ENCODE measurements at regions not wholly inside any gene's neighbourhood (a gene's known extent, or its start where the extent isn't known, plus 50 kb on each side); places are given as distances from the start of the nearest gene placed in this dataset.

DNA sequence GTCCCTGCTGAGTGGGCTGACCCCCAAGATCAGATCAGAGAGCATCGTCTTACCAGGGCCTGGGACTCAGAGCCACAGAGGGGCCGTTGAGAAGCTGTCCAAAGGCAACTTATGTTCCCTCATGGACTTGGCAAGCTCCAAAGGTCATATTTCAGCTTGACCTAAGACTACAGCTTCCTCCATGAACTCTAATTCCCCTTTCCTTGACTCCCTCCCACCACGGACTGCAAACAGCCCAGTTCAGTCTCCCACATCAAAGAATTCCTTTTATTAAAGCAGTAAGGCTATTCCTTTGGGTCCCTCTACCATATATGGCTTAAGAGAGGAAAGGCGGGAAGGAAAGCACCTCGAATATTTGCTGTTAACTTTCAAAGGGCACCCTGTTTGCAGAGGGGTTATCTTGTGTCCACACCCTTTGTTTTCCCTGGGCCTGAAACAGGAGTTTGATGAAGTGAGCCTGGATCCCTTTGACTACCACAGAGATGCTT is 146.1 kb upstream of the THBS1 start (continued):
- TF ChIP-seq, protein P1, sequence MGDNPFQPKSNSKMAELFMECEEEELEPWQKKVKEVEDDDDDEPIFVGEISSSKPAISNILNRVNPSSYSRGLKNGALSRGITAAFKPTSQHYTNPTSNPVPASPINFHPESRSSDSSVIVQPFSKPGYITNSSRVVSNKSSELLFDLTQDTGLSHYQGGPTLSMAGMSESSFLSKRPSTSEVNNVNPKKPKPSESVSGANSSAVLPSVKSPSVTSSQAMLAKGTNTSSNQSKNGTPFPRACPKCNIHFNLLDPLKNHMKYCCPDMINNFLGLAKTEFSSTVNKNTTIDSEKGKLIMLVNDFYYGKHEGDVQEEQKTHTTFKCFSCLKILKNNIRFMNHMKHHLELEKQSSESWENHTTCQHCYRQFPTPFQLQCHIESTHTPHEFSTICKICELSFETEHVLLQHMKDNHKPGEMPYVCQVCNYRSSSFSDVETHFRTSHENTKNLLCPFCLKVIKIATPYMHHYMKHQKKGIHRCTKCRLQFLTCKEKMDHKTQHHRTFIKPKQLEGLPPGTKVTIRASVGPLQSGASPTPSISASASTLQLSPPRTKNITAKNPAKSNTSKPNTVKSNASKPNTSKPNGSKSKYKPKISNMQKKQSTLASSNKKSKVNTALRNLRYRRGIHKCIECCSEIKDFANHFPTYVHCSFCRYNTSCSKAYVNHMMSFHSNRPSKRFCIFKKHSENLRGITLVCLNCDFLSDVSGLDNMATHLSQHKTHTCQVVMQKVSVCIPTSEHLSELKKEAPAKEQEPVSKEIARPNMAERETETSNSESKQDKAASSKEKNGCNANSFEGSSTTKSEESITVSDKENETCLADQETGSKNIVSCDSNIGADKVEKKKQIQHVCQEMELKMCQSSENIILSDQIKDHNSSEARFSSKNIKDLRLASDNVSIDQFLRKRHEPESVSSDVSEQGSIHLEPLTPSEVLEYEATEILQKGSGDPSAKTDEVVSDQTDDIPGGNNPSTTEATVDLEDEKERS (CRISPR knock-in tag; IDR thresholded peaks at IDR 0.05) = 0 out of 2 replicates have a peak, but pooled peaks have one; percentile 54
- TF ChIP-seq ZNF644 (CRISPR knock-in tag; IDR thresholded peaks at IDR 0.05; ENCODE audit: low read depth) (peak; percentile 71), ZFYVE20 (CRISPR knock-in tag; IDR thresholded peaks at IDR 0.05; ENCODE audit: borderline replicate concordance, low read depth) (no peak), TEAD3 (CRISPR knock-in tag; optimal IDR thresholded peaks at IDR 0.05; ENCODE audit: borderline replicate concordance) (peak; percentile 60), SALL1 (CRISPR knock-in tag; IDR thresholded peaks at IDR 0.05) (peak; percentile 39; the same call in 1 of the 2 replicates), HNF4A (CRISPR knock-in tag; IDR thresholded peaks at IDR 0.05) (peak; percentile 76), HDAC1 (CRISPR knock-in tag; IDR thresholded peaks at IDR 0.05) (peak; percentile 64), FOXA3 (CRISPR knock-in tag; IDR thresholded peaks at IDR 0.05) (peak; percentile 94), ETV5 (CRISPR knock-in tag; IDR thresholded peaks at IDR 0.05; ENCODE audit: borderline replicate concordance) (peak; percentile 59; the same call in 1 of the 2 replicates), KLF12 (CRISPR knock-in tag; IDR thresholded peaks at IDR 0.05; ENCODE audit: borderline replicate concordance) (peak; percentile 28; the same call in 1 of the 2 replicates)
- TF ChIP-seq, protein P2, sequence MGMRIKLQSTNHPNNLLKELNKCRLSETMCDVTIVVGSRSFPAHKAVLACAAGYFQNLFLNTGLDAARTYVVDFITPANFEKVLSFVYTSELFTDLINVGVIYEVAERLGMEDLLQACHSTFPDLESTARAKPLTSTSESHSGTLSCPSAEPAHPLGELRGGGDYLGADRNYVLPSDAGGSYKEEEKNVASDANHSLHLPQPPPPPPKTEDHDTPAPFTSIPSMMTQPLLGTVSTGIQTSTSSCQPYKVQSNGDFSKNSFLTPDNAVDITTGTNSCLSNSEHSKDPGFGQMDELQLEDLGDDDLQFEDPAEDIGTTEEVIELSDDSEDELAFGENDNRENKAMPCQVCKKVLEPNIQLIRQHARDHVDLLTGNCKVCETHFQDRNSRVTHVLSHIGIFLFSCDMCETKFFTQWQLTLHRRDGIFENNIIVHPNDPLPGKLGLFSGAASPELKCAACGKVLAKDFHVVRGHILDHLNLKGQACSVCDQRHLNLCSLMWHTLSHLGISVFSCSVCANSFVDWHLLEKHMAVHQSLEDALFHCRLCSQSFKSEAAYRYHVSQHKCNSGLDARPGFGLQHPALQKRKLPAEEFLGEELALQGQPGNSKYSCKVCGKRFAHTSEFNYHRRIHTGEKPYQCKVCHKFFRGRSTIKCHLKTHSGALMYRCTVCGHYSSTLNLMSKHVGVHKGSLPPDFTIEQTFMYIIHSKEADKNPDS (CRISPR knock-in tag; IDR thresholded peaks at IDR 0.05) = no peak
- TF ChIP-seq, protein P3, sequence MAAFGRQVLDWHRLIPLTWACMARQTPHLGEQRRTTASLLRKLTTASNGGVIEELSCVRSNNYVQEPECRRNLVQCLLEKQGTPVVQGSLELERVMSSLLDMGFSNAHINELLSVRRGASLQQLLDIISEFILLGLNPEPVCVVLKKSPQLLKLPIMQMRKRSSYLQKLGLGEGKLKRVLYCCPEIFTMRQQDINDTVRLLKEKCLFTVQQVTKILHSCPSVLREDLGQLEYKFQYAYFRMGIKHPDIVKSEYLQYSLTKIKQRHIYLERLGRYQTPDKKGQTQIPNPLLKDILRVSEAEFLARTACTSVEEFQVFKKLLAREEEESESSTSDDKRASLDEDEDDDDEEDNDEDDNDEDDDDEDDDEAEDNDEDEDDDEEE (CRISPR knock-in tag; IDR thresholded peaks at IDR 0.05) = no peak
- TF ChIP-seq, protein P4, sequence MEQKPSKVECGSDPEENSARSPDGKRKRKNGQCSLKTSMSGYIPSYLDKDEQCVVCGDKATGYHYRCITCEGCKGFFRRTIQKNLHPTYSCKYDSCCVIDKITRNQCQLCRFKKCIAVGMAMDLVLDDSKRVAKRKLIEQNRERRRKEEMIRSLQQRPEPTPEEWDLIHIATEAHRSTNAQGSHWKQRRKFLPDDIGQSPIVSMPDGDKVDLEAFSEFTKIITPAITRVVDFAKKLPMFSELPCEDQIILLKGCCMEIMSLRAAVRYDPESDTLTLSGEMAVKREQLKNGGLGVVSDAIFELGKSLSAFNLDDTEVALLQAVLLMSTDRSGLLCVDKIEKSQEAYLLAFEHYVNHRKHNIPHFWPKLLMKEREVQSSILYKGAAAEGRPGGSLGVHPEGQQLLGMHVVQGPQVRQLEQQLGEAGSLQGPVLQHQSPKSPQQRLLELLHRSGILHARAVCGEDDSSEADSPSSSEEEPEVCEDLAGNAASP (CRISPR knock-in tag; IDR thresholded peaks at IDR 0.05; ENCODE audit: borderline replicate concordance) = peak; percentile 60; the same call in 1 of the 2 replicates
- TF ChIP-seq, protein P5, sequence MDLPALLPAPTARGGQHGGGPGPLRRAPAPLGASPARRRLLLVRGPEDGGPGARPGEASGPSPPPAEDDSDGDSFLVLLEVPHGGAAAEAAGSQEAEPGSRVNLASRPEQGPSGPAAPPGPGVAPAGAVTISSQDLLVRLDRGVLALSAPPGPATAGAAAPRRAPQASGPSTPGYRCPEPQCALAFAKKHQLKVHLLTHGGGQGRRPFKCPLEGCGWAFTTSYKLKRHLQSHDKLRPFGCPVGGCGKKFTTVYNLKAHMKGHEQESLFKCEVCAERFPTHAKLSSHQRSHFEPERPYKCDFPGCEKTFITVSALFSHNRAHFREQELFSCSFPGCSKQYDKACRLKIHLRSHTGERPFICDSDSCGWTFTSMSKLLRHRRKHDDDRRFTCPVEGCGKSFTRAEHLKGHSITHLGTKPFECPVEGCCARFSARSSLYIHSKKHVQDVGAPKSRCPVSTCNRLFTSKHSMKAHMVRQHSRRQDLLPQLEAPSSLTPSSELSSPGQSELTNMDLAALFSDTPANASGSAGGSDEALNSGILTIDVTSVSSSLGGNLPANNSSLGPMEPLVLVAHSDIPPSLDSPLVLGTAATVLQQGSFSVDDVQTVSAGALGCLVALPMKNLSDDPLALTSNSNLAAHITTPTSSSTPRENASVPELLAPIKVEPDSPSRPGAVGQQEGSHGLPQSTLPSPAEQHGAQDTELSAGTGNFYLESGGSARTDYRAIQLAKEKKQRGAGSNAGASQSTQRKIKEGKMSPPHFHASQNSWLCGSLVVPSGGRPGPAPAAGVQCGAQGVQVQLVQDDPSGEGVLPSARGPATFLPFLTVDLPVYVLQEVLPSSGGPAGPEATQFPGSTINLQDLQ (CRISPR knock-in tag; IDR thresholded peaks at IDR 0.05) = no peak
- TF ChIP-seq, protein P6, sequence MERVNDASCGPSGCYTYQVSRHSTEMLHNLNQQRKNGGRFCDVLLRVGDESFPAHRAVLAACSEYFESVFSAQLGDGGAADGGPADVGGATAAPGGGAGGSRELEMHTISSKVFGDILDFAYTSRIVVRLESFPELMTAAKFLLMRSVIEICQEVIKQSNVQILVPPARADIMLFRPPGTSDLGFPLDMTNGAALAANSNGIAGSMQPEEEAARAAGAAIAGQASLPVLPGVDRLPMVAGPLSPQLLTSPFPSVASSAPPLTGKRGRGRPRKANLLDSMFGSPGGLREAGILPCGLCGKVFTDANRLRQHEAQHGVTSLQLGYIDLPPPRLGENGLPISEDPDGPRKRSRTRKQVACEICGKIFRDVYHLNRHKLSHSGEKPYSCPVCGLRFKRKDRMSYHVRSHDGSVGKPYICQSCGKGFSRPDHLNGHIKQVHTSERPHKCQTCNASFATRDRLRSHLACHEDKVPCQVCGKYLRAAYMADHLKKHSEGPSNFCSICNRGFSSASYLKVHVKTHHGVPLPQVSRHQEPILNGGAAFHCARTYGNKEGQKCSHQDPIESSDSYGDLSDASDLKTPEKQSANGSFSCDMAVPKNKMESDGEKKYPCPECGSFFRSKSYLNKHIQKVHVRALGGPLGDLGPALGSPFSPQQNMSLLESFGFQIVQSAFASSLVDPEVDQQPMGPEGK (CRISPR knock-in tag; IDR thresholded peaks at IDR 0.05) = peak; percentile 64; the same call in 1 of the 2 replicates
